GM18873 (cell line): ENCODE measurements at regions not wholly inside any gene's neighbourhood (a gene's known extent, or its start where the extent isn't known, plus 50 kb on each side); places are given as distances from the start of the nearest gene placed in this dataset.
"Not testable (repeated sequence)": the region's sequence is repeated elsewhere in the genome, so short reads cannot be mapped to it uniquely, and the experiment has no call there.

Experiments
- ATAC-seq: cut with Tn5 transposase; IDR thresholded peaks from one replicate; pipeline ENCODE4 v1.9.1; 2021; ENCODE audit warnings: mild to moderate bottlenecking, moderate library complexity, moderate number of reproducible peaks; ENCODE audit not compliant: unreplicated experiment, low FRiP score

GRCh38 chr10:7070950-7071349, 339.9 kb downstream of the SFMBT2 start:
- ATAC-seq = no peak

- ATAC-seq = no peak
These were observed 341.1 kb downstream of the SFMBT2 start for GRCh38 chr10:7069706-7070105.

- ATAC-seq = no peak
These were observed 354.6 kb downstream of the SFMBT2 start for GRCh38 chr10:7056216-7056615.

- no peak for ATAC-seq
These were observed 355.9 kb downstream of the SFMBT2 start for GRCh38 chr10:7054915-7055314.

GRCh38 chr10:7053195-7053594, 357.6 kb downstream of the SFMBT2 start:
- no peak for ATAC-seq

GRCh38 chr10:7050024-7050423, 360.8 kb downstream of the SFMBT2 start:
- not testable (repeated sequence) for ATAC-seq

- no peak for ATAC-seq
These were observed 362.8 kb downstream of the SFMBT2 start for GRCh38 chr10:7048061-7048460.

GRCh38 chr10:7046615-7047014, 364.2 kb downstream of the SFMBT2 start:
- ATAC-seq = peak; percentile 67

- peak; percentile 50 for ATAC-seq
These were observed 364.8 kb downstream of the SFMBT2 start for GRCh38 chr10:7045891-7046599.

- ATAC-seq = no peak
These were observed 367.7 kb downstream of the SFMBT2 start for GRCh38 chr10:7043055-7043653.

- ATAC-seq = no peak
These were observed 368.3 kb downstream of the SFMBT2 start for GRCh38 chr10:7042419-7043054.

- no peak for ATAC-seq
These were observed 368.8 kb downstream of the SFMBT2 start for GRCh38 chr10:7042000-7042399.

GRCh38 chr10:7040681-7041080, 370.2 kb downstream of the SFMBT2 start:
- no peak for ATAC-seq

- no peak for ATAC-seq
These were observed 371.0 kb downstream of the SFMBT2 start for GRCh38 chr10:7039859-7040258.

- no peak for ATAC-seq
These were observed 372.4 kb downstream of the SFMBT2 start for GRCh38 chr10:7038416-7038815.

- not testable (repeated sequence) for ATAC-seq
These were observed 373.4 kb downstream of the SFMBT2 start for GRCh38 chr10:7037434-7037833.

GRCh38 chr10:7036951-7037350, 373.9 kb downstream of the SFMBT2 start:
- ATAC-seq = no peak

GRCh38 chr10:7035126-7035761, 375.6 kb downstream of the SFMBT2 start:
- ATAC-seq = no peak

GRCh38 chr10:7033031-7033430, 377.8 kb downstream of the SFMBT2 start:
- ATAC-seq = no peak

- ATAC-seq = no peak
These were observed 380.5 kb downstream of the SFMBT2 start for GRCh38 chr10:7030134-7030855.

GRCh38 chr10:7029672-7030071, 381.2 kb downstream of the SFMBT2 start:
- no peak for ATAC-seq
